ENCODE measurements at regions not wholly inside any gene's neighbourhood (a gene's known extent, or its start where the extent isn't known, plus 50 kb on each side); places are given as distances from the start of the nearest gene placed in this dataset.

- TF ChIP-seq CTCF (IDR thresholded peaks at IDR 0.05; ENCODE audit: insufficient read depth, low read length, poor library complexity, severe bottlenecking), result no peak
- no peak for TF ChIP-seq EZH2phosphoT487 (conservative IDR thresholded peaks at IDR 0.05; ENCODE audit: low read length)
Observed at GRCh38 chr2:9141706-9142460, 64.7 kb upstream of the ASAP2 start.
